ENCODE measurements at regions not wholly inside any gene's neighbourhood (a gene's known extent, or its start where the extent isn't known, plus 50 kb on each side); places are given as distances from the start of the nearest gene placed in this dataset.

DNA sequence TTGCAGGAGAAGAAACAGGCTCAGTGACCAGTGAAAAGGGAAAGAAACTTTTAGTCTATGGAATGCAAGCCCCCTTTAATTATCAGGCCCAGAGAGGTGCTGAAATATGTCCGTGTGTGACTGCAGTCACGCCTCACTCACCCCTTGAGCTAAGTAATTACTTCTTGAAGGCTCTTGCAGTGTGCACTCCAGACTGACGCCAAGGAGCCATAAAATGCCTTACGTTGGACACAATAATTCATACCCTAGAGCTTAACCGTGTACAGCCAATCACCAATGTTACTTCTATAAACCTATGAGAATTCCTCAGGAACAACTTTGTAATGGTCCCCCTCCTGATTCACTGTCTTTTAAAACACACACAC, 242.2 kb downstream of the SYK start:
- Histone ChIP-seq H3K9me3 (no peaks in the 10 kb centered on the region), H3K36me3 (no peaks in the 10 kb centered on the region), H3K27ac (no peak overlapping the region), H3K4me3 (no peak overlapping the region), H3K27me3 (peaks cover 0 to 3% of the 10 kb centered on the region in 2 donors), H3K4me1 (no peaks in the 10 kb centered on the region)
- intact Hi-C loops (cut with DNase I; ENCODE audit: low total_unique reads) = no loop called here
- DNase-seq (ENCODE audit: low spot score in 2 of 2) = no peak
- TF ChIP-seq, protein P1, sequence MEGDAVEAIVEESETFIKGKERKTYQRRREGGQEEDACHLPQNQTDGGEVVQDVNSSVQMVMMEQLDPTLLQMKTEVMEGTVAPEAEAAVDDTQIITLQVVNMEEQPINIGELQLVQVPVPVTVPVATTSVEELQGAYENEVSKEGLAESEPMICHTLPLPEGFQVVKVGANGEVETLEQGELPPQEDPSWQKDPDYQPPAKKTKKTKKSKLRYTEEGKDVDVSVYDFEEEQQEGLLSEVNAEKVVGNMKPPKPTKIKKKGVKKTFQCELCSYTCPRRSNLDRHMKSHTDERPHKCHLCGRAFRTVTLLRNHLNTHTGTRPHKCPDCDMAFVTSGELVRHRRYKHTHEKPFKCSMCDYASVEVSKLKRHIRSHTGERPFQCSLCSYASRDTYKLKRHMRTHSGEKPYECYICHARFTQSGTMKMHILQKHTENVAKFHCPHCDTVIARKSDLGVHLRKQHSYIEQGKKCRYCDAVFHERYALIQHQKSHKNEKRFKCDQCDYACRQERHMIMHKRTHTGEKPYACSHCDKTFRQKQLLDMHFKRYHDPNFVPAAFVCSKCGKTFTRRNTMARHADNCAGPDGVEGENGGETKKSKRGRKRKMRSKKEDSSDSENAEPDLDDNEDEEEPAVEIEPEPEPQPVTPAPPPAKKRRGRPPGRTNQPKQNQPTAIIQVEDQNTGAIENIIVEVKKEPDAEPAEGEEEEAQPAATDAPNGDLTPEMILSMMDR (IDR thresholded peaks at IDR 0.05) = no peak
- TF ChIP-seq POLR2A (IDR thresholded peaks at IDR 0.05) (no peak), POLR2AphosphoS5 (IDR thresholded peaks at IDR 0.05) (no peak)

DNA sequence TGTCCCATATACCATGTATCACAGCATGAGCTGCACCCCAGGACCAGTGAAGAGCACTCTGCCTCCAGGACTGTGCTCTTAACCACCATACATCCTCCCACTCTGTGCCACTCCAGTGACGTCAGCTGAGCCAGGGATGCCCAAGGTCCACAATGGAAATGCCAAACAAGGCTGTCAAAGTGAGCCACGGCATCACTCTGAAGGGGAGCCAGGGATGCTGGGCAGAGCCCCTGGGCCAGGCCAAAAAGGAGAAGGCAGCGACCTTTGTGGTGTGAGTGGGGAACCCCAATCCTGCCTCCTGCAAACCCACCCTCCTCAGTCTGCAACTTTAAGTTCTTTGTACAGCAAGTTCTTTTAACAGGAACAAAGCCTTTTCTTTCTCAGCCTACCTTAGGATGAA, 242.7 kb downstream of the SYK start:
- Histone ChIP-seq H3K27ac (no peak overlapping the region), H3K36me3 (no peaks in the 10 kb centered on the region), H3K9me3 (no peaks in the 10 kb centered on the region), H3K4me1 (no peaks in the 10 kb centered on the region), H3K27me3 (peaks cover 0 to 3% of the 10 kb centered on the region in 2 donors), H3K4me3 (no peak overlapping the region)
- intact Hi-C loops (cut with DNase I; ENCODE audit: low total_unique reads) = no loop called here
- DNase-seq (ENCODE audit: low spot score in 2 of 2) = no peak
- no peak for TF ChIP-seq POLR2A (IDR thresholded peaks at IDR 0.05)
- TF ChIP-seq, protein P1 (IDR thresholded peaks at IDR 0.05) = no peak

DNA sequence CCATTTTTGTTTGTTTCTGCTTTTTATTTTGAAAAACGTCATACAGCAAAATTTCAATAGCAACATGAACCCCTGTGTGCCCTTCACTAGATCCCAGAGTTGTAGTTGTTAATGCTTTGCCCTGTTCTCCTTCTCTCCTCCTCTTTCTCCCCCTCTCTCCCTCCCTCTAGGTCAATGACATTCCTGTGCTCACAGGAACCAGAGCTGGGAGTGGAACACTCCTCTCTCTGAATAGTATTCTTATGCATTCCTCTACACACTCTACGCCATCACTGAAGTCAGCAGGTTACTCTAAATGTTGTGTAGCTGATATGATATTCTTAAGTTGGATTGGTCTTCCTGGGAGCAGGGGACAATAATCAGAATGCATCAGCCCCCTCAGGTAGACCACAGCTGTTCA, 243.4 kb downstream of the SYK start:
- no peak for TF ChIP-seq POLR2AphosphoS5 (IDR thresholded peaks at IDR 0.05)
- TF ChIP-seq, protein P1 (IDR thresholded peaks at IDR 0.05) = no peak
- no peak for TF ChIP-seq POLR2A (IDR thresholded peaks at IDR 0.05)
- intact Hi-C loops (cut with DNase I; ENCODE audit: low total_unique reads) = no loop called here
- H3K9me3 ChIP-seq = no peaks in the 10 kb centered on the region
- H3K27ac ChIP-seq = no peak overlapping the region
- peaks cover 0 to 3% of the 10 kb centered on the region in 2 donors for H3K27me3 ChIP-seq
- H3K4me1 ChIP-seq = no peaks in the 10 kb centered on the region
- DNase-seq (ENCODE audit: low spot score in 2 of 2) = no peak
- no peaks in the 10 kb centered on the region for H3K36me3 ChIP-seq
- no peak overlapping the region for H3K4me3 ChIP-seq

DNA sequence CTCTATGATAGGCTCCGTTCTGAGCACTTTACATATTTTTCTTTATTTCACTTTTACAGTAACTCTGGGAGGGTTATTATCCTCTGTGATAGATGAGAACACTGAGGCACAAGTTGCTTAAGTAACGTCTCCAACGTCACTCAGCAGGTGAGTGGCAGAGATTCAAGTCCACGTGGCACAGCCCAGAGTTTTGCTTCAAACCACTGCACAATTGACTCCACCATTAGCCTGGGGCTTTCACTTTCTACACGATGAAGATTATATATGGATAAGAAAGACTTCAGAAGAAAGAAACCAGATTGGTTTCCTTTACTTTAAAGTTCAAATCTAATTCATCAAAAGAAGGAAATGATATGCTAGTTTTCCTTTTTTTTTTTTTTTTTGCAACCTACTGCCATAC, 245.9 kb downstream of the SYK start:
- intact Hi-C loops (cut with DNase I; ENCODE audit: low total_unique reads) = no loop called here

DNA sequence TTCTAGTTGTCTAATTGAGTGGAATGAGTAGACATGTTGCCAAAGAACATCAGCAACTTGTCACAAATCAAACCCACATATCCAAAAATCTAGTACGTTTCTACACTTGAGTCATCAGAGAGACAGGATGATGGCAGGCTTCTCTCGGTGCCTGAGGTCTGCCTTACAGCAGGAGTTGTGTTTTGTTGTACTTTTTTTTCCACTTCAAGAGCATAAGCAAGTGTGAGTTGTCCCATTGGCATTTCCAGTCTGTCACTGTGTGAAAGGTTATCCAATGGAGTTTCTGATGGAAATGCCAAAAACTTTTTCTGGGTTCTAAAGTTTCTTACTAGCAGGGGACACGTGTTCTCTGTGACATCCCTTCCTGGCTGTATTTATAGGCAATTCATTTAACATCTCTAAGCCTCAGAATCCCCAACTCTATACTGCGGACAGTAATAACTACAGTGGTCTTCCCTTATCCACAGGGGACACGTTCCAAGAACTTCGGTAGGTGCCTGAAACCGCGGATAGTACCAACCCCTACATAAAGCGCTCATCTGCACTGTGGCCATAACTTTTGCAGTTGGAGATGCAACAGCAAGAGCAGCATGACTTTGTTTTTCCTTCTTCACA, 246.5 kb downstream of the SYK start:
- no peak overlapping the region for H3K27ac ChIP-seq
- H3K9me3 ChIP-seq = no peaks in the 10 kb centered on the region
- H3K27me3 ChIP-seq = peaks cover 0 to 3% of the 10 kb centered on the region in 2 donors
- DNase-seq (ENCODE audit: low spot score in 2 of 2) = no peak
- H3K36me3 ChIP-seq = no peaks in the 10 kb centered on the region
- TF ChIP-seq POLR2A (IDR thresholded peaks at IDR 0.05) = no peak
- no peak for TF ChIP-seq POLR2AphosphoS5 (IDR thresholded peaks at IDR 0.05)
- TF ChIP-seq, protein P1 (IDR thresholded peaks at IDR 0.05) = no peak
- no peaks in the 10 kb centered on the region for H3K4me1 ChIP-seq
- H3K4me3 ChIP-seq = no peak overlapping the region
- intact Hi-C loops (cut with DNase I; ENCODE audit: low total_unique reads) = no loop called here

More for the DNA sequence above, 245.9 kb downstream of the SYK start:
- Histone ChIP-seq H3K4me3 (no peak overlapping the region), H3K27me3 (peaks cover 0 to 3% of the 10 kb centered on the region in 2 donors), H3K27ac (no peak overlapping the region), H3K36me3 (no peaks in the 10 kb centered on the region), H3K4me1 (no peaks in the 10 kb centered on the region), H3K9me3 (no peaks in the 10 kb centered on the region)
- TF ChIP-seq, protein P1 (IDR thresholded peaks at IDR 0.05) = no peak
- TF ChIP-seq POLR2AphosphoS5 (IDR thresholded peaks at IDR 0.05) = no peak
- no peak for TF ChIP-seq POLR2A (IDR thresholded peaks at IDR 0.05)
- DNase-seq (ENCODE audit: low spot score in 2 of 2) = no peak

Measured in breast epithelium (tissue), 4 donors.